ENCODE measurements at regions not wholly inside any gene's neighbourhood (a gene's known extent, or its start where the extent isn't known, plus 50 kb on each side); places are given as distances from the start of the nearest gene placed in this dataset.
"Not testable (repeated sequence)": the region's sequence is repeated elsewhere in the genome, so short reads cannot be mapped to it uniquely, and the experiment has no call there.

GRCh38 chr22:25301912-25302311 is 82.5 kb downstream of the CRYBB2 start:
- H3K9me3 ChIP-seq (ENCODE audit: low read length); H2AFZ ChIP-seq (ENCODE audit: low read length); H3K36me3 ChIP-seq (ENCODE audit: insufficient read depth, low read length); H3K79me2 ChIP-seq (ENCODE audit: insufficient read depth, low read depth, low read length); H3K4me1 ChIP-seq (ENCODE audit: insufficient read depth, low read length, poor library complexity, severe bottlenecking); DNase-seq (ENCODE audit: low spot score); H3K4me3 ChIP-seq (ENCODE audit: low read depth, low read length, poor library complexity, severe bottlenecking); H3K4me2 ChIP-seq (ENCODE audit: low read length); H3K27ac ChIP-seq (ENCODE audit: low read depth, low read length, poor library complexity, severe bottlenecking); H3K9me2 ChIP-seq (ENCODE audit: insufficient read depth, low read length); BruUV-seq (replicated peaks); intact Hi-C loops (cut with micrococcal nuclease; ENCODE audit: unreplicated experiment); H4K20me1 ChIP-seq (ENCODE audit: insufficient read depth, low read length); POLR2A ChIA-PET; CTCF ChIA-PET (ENCODE audit: unreplicated experiment): not testable (repeated sequence)

- intact Hi-C loops (cut with micrococcal nuclease; ENCODE audit: unreplicated experiment); H3K4me1 ChIP-seq (ENCODE audit: insufficient read depth, low read length, poor library complexity, severe bottlenecking); BruUV-seq (replicated peaks); H3K4me2 ChIP-seq (ENCODE audit: low read length); H4K20me1 ChIP-seq (ENCODE audit: insufficient read depth, low read length); H3K36me3 ChIP-seq (ENCODE audit: insufficient read depth, low read length); H2AFZ ChIP-seq (ENCODE audit: low read length); CTCF ChIA-PET (ENCODE audit: unreplicated experiment); POLR2A ChIA-PET; DNase-seq (ENCODE audit: low spot score); H3K4me3 ChIP-seq (ENCODE audit: low read depth, low read length, poor library complexity, severe bottlenecking); H3K9me2 ChIP-seq (ENCODE audit: insufficient read depth, low read length); H3K27ac ChIP-seq (ENCODE audit: low read depth, low read length, poor library complexity, severe bottlenecking); H3K9me3 ChIP-seq (ENCODE audit: low read length); H3K79me2 ChIP-seq (ENCODE audit: insufficient read depth, low read depth, low read length): not testable (repeated sequence)
Observed at GRCh38 chr22:25309586-25309985, 90.1 kb downstream of the CRYBB2 start.

GRCh38 chr22:25311924-25312323 is 92.5 kb downstream of the CRYBB2 start:
- H3K4me1 ChIP-seq (ENCODE audit: insufficient read depth, low read length, poor library complexity, severe bottlenecking); POLR2A ChIA-PET; H2AFZ ChIP-seq (ENCODE audit: low read length); intact Hi-C loops (cut with micrococcal nuclease; ENCODE audit: unreplicated experiment); H3K9me3 ChIP-seq (ENCODE audit: low read length); H3K4me3 ChIP-seq (ENCODE audit: low read depth, low read length, poor library complexity, severe bottlenecking); CTCF ChIA-PET (ENCODE audit: unreplicated experiment); H3K27ac ChIP-seq (ENCODE audit: low read depth, low read length, poor library complexity, severe bottlenecking); H3K9me2 ChIP-seq (ENCODE audit: insufficient read depth, low read length); DNase-seq (ENCODE audit: low spot score); H3K4me2 ChIP-seq (ENCODE audit: low read length); BruUV-seq (replicated peaks); H3K79me2 ChIP-seq (ENCODE audit: insufficient read depth, low read depth, low read length); H3K36me3 ChIP-seq (ENCODE audit: insufficient read depth, low read length); H4K20me1 ChIP-seq (ENCODE audit: insufficient read depth, low read length): not testable (repeated sequence)

GRCh38 chr22:25318081-25318823 is 98.8 kb downstream of the CRYBB2 start:
- H3K4me3 ChIP-seq (ENCODE audit: low read depth, low read length, poor library complexity, severe bottlenecking): no peak overlapping the region
- no peak for DNase-seq (ENCODE audit: low spot score)
- POLR2A ChIA-PET: no interaction called here
- no peak overlapping the region for H3K4me2 ChIP-seq (ENCODE audit: low read length)
- intact Hi-C loops (cut with micrococcal nuclease; ENCODE audit: unreplicated experiment): no loop called here
- no peaks in the 10 kb centered on the region for H3K79me2 ChIP-seq (ENCODE audit: insufficient read depth, low read depth, low read length)
- no peaks in the 10 kb centered on the region for H4K20me1 ChIP-seq (ENCODE audit: insufficient read depth, low read length)
- H3K36me3 ChIP-seq (ENCODE audit: insufficient read depth, low read length): no peaks in the 10 kb centered on the region
- no TSS peak for BruUV-seq (replicated peaks)
- H3K9me3 ChIP-seq (ENCODE audit: low read length): no peaks in the 10 kb centered on the region
- CTCF ChIA-PET (ENCODE audit: unreplicated experiment): no interaction called here
- H3K27ac ChIP-seq (ENCODE audit: low read depth, low read length, poor library complexity, severe bottlenecking): no peak overlapping the region
- H3K4me1 ChIP-seq (ENCODE audit: insufficient read depth, low read length, poor library complexity, severe bottlenecking): no peaks in the 10 kb centered on the region
- no peak overlapping the region for H2AFZ ChIP-seq (ENCODE audit: low read length)
- no peaks in the 10 kb centered on the region for H3K9me2 ChIP-seq (ENCODE audit: insufficient read depth, low read length)
- TF ChIP-seq CTCF (conservative IDR thresholded peaks at IDR 0.05; ENCODE audit: low read length) (no peak), EZH2phosphoT487 (IDR thresholded peaks at IDR 0.05; ENCODE audit: borderline replicate concordance, low read depth, low read length) (no peak)

Measured in OCI-LY7 (cell line).